ENCODE measurements at regions not wholly inside any gene's neighbourhood (a gene's known extent, or its start where the extent isn't known, plus 50 kb on each side); places are given as distances from the start of the nearest gene placed in this dataset.

DNA sequence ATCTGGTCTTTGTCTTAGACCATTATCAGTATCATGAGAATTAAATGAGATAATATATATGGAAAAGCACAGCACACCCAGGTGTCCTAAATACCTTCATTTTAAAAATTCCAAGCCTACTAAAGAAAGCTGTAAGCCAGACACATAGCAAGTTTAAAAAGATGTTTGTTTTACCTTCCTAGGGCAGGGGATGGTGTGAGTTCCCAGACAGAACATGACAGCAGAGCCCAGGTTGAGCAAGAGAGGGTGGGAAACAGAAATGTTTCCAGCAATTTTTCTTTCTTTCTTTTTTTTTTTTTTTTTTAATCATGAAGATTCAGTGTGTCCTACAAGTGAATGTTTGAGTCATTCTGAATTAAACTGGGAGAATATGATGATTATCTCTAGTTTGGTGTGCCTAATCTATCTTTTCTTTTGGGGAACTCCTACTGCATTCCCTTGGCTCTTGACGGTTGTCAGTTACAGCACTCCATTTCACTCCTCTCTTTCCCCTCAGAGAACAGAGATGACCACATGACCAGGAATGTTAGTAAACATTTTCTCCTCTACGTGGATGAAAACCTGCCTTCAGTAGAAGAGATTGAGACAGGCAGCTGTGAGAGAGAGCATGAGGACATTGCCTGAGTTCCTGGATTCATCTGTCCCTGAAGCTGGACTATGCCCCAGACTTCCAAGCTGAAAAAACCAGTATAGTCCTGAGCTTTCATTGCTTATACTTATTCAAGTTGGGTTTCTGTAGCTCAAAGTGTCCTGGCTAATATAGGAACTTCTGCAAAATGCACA, 54.5 kb upstream of the ARL14 start:
- TF ChIP-seq SP1 (IDR thresholded peaks at IDR 0.05; ENCODE audit: low read depth, low read length) (no peak), PKNOX1 (IDR thresholded peaks at IDR 0.05) (no peak), POLR2AphosphoS5 (IDR thresholded peaks at IDR 0.05; ENCODE audit: low read length) (no peak), ETV6 (conservative IDR thresholded peaks at IDR 0.05 in 1 of 2, IDR thresholded peaks at IDR 0.05 in 1 of 2; ENCODE audit: borderline replicate concordance in 1 of 2, low read depth in 1 of 2) (no peak)
- TF ChIP-seq, protein P1, sequence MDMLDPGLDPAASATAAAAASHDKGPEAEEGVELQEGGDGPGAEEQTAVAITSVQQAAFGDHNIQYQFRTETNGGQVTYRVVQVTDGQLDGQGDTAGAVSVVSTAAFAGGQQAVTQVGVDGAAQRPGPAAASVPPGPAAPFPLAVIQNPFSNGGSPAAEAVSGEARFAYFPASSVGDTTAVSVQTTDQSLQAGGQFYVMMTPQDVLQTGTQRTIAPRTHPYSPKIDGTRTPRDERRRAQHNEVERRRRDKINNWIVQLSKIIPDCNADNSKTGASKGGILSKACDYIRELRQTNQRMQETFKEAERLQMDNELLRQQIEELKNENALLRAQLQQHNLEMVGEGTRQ (IDR thresholded peaks at IDR 0.05; ENCODE audit: borderline replicate concordance, low read depth, low read length): no peak
- TF ChIP-seq, protein P2, sequence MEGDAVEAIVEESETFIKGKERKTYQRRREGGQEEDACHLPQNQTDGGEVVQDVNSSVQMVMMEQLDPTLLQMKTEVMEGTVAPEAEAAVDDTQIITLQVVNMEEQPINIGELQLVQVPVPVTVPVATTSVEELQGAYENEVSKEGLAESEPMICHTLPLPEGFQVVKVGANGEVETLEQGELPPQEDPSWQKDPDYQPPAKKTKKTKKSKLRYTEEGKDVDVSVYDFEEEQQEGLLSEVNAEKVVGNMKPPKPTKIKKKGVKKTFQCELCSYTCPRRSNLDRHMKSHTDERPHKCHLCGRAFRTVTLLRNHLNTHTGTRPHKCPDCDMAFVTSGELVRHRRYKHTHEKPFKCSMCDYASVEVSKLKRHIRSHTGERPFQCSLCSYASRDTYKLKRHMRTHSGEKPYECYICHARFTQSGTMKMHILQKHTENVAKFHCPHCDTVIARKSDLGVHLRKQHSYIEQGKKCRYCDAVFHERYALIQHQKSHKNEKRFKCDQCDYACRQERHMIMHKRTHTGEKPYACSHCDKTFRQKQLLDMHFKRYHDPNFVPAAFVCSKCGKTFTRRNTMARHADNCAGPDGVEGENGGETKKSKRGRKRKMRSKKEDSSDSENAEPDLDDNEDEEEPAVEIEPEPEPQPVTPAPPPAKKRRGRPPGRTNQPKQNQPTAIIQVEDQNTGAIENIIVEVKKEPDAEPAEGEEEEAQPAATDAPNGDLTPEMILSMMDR (IDR thresholded peaks at IDR 0.05 in 2 of 3, conservative IDR thresholded peaks at IDR 0.05 in 1 of 3; ENCODE audit: control insufficient read depth in 2 of 3, extremely low read depth in 1 of 3, insufficient read depth in 1 of 3, low read depth in 3 of 3, low read length in 3 of 3): no peak
- TF ChIP-seq, protein P3, sequence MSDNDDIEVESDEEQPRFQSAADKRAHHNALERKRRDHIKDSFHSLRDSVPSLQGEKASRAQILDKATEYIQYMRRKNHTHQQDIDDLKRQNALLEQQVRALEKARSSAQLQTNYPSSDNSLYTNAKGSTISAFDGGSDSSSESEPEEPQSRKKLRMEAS (IDR thresholded peaks at IDR 0.05; ENCODE audit: low read depth, low read length): no peak
